Stimulated activated CD8-positive, alpha-beta memory T cell treated with anti-CD3 and anti-CD28 coated beads, Interleukin-15, amount 100 ng/mL, for 1 hour (primary cell): ENCODE measurements at regions not wholly inside any gene's neighbourhood (a gene's known extent, or its start where the extent isn't known, plus 50 kb on each side); places are given as distances from the start of the nearest gene placed in this dataset.
"Not testable (repeated sequence)": the region's sequence is repeated elsewhere in the genome, so short reads cannot be mapped to it uniquely, and the experiment has no call there.

Experiments
- DNase-seq: peaks from one replicate; pipeline ENCODE4 v3.0.0-alpha.2; 2020; ENCODE audit warnings: low read depth

- DNase-seq: no peak
Measured at GRCh38 chr21:14903172-14903865, 161.5 kb downstream of the NRIP1 start.

- DNase-seq: no peak
Measured at GRCh38 chr21:14901482-14901958, 163.3 kb downstream of the NRIP1 start.

- DNase-seq: no peak
Measured at GRCh38 chr21:14900611-14901010, 164.2 kb downstream of the NRIP1 start.

GRCh38 chr21:14900058-14900457 lies 164.7 kb downstream of the NRIP1 start:
- no peak for DNase-seq

- DNase-seq: no peak
Measured at GRCh38 chr21:14895792-14896191, 169.0 kb downstream of the NRIP1 start.

GRCh38 chr21:14890141-14890540 lies 174.7 kb downstream of the NRIP1 start:
- no peak for DNase-seq

- DNase-seq: no peak
Measured at GRCh38 chr21:14889080-14889810, 175.6 kb downstream of the NRIP1 start.

GRCh38 chr21:14888202-14888601 lies 176.6 kb downstream of the NRIP1 start:
- DNase-seq: no peak

GRCh38 chr21:14886001-14886400 lies 178.8 kb downstream of the NRIP1 start:
- DNase-seq: no peak

- DNase-seq: no peak
Measured at GRCh38 chr21:14883351-14883750, 181.4 kb downstream of the NRIP1 start.

GRCh38 chr21:14882545-14882944 lies 182.3 kb downstream of the NRIP1 start:
- DNase-seq: not testable (repeated sequence)

- no peak for DNase-seq
Measured at GRCh38 chr21:14881863-14882499, 182.8 kb downstream of the NRIP1 start.

- no peak for DNase-seq
Measured at GRCh38 chr21:14880922-14881321, 183.9 kb downstream of the NRIP1 start.

- DNase-seq: no peak
Measured at GRCh38 chr21:14879458-14879857, 185.3 kb downstream of the NRIP1 start.

- no peak for DNase-seq
Measured at GRCh38 chr21:14878971-14879370, 185.8 kb downstream of the NRIP1 start.

GRCh38 chr21:14877581-14878228 lies 187.1 kb downstream of the NRIP1 start:
- no peak for DNase-seq

- DNase-seq: no peak
Measured at GRCh38 chr21:14876524-14876840, 188.3 kb downstream of the NRIP1 start.

- DNase-seq: no peak
Measured at GRCh38 chr21:14875704-14876523, 188.9 kb downstream of the NRIP1 start.

- no peak for DNase-seq
Measured at GRCh38 chr21:14875186-14875585, 189.6 kb downstream of the NRIP1 start.

- DNase-seq: no peak
Measured at GRCh38 chr21:14874379-14874778, 190.4 kb downstream of the NRIP1 start.

- DNase-seq: no peak
Measured at GRCh38 chr21:14871861-14872260, 192.9 kb downstream of the NRIP1 start.

GRCh38 chr21:14870853-14871149 lies 194.0 kb downstream of the NRIP1 start:
- DNase-seq: no peak
